Muscle layer of duodenum (tissue), 2 donors: ENCODE measurements at regions not wholly inside any gene's neighbourhood (a gene's known extent, or its start where the extent isn't known, plus 50 kb on each side); places are given as distances from the start of the nearest gene placed in this dataset.

Experiments
- H3K27ac ChIP-seq: one replicate; pipeline ENCODE4 v1.7.0; 2013; ENCODE audit warnings: mild to moderate bottlenecking, low read length
- H3K27me3 ChIP-seq: one replicate; pipeline ENCODE4 v1.7.0; 2013; ENCODE audit warnings: low read depth, mild to moderate bottlenecking, control low read depth, low read length
- H3K36me3 ChIP-seq, 2 donors: one replicate each; pipeline ENCODE4 v1.7.0; 2013; ENCODE audit warnings: low read length in 2 of 2, control low read depth in 1 of 2, mild to moderate bottlenecking in 1 of 2; ENCODE audit not compliant: insufficient read depth in 2 of 2, control insufficient read depth in 1 of 2
- H3K4me1 ChIP-seq, 2 donors: one replicate each; pipeline ENCODE4 v1.7.0; 2013; ENCODE audit warnings: low read length in 2 of 2, mild to moderate bottlenecking in 2 of 2, control low read depth in 1 of 2, moderate library complexity in 1 of 2; ENCODE audit not compliant: insufficient read depth in 2 of 2, control insufficient read depth in 1 of 2
- H3K4me3 ChIP-seq, 2 donors: one replicate each; pipeline ENCODE4 v1.7.0; 2013; ENCODE audit warnings: low read length in 2 of 2, low read depth in 1 of 2, mild to moderate bottlenecking in 1 of 2
- H3K9me3 ChIP-seq, 2 donors: one replicate each; pipeline ENCODE4 v1.7.0; 2013; ENCODE audit warnings: low read length in 2 of 2, control low read depth in 1 of 2, mild to moderate bottlenecking in 1 of 2; ENCODE audit not compliant: control insufficient read depth in 1 of 2
- donor health status: healthy.

GRCh38 chr3:152038490-152038889, 165.0 kb downstream of the SUCNR1 start:
- H3K4me1 ChIP-seq = no peaks in the 10 kb centered on the region
- no peak overlapping the region for H3K27ac ChIP-seq
- H3K4me3 ChIP-seq = no peak overlapping the region
- peaks cover 0 to 6% of the 10 kb centered on the region in 2 donors for H3K9me3 ChIP-seq
- no peaks in the 10 kb centered on the region for H3K27me3 ChIP-seq
- H3K36me3 ChIP-seq = no peaks in the 10 kb centered on the region

DNA sequence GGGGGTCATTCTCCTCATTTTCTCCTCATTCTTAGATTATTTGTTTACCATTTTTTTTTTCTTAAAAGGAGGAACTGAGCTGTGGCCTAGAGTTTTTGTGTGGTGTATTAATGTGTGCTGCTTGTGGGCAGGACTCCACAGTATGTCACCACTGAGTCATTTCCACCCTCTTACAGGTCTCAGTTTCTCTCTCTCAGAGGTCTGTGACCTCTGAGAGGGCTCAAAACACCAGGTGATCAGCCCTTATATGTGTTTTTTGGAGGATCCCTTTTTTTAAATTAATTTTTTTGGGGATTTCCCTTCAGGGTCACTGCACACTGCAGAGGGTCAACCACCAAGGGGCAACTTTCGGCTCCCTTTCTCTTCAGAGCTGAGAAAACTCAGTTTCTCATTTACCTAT, 166.4 kb downstream of the SUCNR1 start:
- H3K27me3 ChIP-seq = no peaks in the 10 kb centered on the region
- H3K4me3 ChIP-seq = no peak overlapping the region
- H3K4me1 ChIP-seq = no peaks in the 10 kb centered on the region
- peaks cover 0 to 6% of the 10 kb centered on the region in 2 donors for H3K9me3 ChIP-seq
- no peak overlapping the region for H3K27ac ChIP-seq
- H3K36me3 ChIP-seq = no peaks in the 10 kb centered on the region

DNA sequence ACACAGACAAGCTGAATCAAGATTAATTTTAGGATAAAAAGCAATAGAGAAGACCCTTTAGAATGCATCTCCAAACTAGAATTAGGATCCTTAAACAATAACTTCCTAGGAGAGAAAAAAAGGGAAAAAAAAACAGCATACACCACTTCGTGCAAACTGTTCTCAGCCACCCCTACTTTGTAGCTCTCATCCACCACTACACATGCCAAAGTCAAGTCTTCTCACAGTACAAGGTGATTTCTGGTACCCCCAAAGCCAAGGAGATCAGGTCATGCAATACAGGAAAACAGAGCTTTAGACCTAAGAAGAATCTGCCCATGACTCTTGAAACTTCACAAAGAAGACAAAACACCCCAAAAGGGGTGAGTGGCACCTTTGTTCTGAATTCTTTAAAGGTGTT, 166.9 kb downstream of the SUCNR1 start:
- H3K36me3 ChIP-seq = no peaks in the 10 kb centered on the region
- H3K4me1 ChIP-seq = no peaks in the 10 kb centered on the region
- H3K27ac ChIP-seq = no peak overlapping the region
- H3K27me3 ChIP-seq = no peaks in the 10 kb centered on the region
- H3K4me3 ChIP-seq = no peak overlapping the region
- peaks cover 0 to 6% of the 10 kb centered on the region in 2 donors for H3K9me3 ChIP-seq

- H3K4me3 ChIP-seq = no peak overlapping the region
- H3K27me3 ChIP-seq = no peaks in the 10 kb centered on the region
- H3K36me3 ChIP-seq = no peaks in the 10 kb centered on the region
- H3K27ac ChIP-seq = no peak overlapping the region
- no peaks in the 10 kb centered on the region for H3K9me3 ChIP-seq
- H3K4me1 ChIP-seq = no peaks in the 10 kb centered on the region
Observed at GRCh38 chr3:152043620-152044019, 170.2 kb downstream of the SUCNR1 start.

DNA sequence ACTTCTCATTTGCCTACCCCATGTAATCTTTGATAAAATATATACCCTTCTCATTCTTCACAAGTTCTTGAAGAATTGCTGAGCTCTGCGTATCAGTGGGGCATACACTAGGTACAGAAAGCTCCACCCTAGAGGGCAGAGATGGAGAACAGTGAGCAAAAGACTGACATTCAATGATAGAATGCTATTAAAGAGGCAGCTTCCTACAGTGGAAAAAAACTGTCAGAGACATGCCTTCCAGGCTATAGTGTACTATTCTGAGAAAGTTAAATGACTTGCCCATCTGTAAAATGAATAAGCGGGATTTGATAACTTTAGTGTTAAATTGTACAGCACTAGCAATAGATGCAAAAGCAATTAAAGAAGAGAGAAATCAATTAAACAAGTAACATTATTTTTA, 172.8 kb downstream of the SUCNR1 start:
- Histone ChIP-seq H3K27me3 (no peaks in the 10 kb centered on the region), H3K36me3 (no peaks in the 10 kb centered on the region), H3K4me1 (no peaks in the 10 kb centered on the region), H3K4me3 (no peak overlapping the region), H3K27ac (no peak overlapping the region), H3K9me3 (no peaks in the 10 kb centered on the region)

GRCh38 chr3:152047465-152047864, 174.0 kb downstream of the SUCNR1 start:
- Histone ChIP-seq H3K27me3 (no peaks in the 10 kb centered on the region), H3K36me3 (no peaks in the 10 kb centered on the region), H3K9me3 (no peaks in the 10 kb centered on the region), H3K4me3 (no peak overlapping the region), H3K27ac (no peak overlapping the region), H3K4me1 (no peaks in the 10 kb centered on the region)

DNA sequence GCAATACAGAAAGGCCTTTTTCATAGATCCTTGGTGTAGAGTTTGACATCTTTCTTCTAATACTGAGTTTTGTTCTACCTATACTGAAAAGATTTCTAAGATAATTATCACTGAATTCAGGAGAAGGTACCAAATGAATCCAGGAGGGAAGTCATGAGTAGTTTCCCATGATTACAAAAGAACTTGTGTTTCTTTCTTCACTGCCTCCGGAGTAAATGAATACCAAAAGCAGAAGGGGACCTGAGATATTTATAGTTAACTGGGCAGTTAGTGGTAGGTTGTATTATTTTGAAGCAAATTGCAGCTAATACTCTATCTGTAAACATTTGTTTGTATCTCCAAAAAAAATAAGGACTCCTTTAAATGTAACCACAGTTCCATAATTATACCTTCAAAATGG, 175.4 kb downstream of the SUCNR1 start:
- Histone ChIP-seq H3K4me3 (no peak overlapping the region), H3K4me1 (no peaks in the 10 kb centered on the region), H3K27me3 (no peaks in the 10 kb centered on the region), H3K9me3 (no peaks in the 10 kb centered on the region), H3K36me3 (no peaks in the 10 kb centered on the region), H3K27ac (no peak overlapping the region)

GRCh38 chr3:152050903-152051302, 177.5 kb downstream of the SUCNR1 start:
- H3K4me3 ChIP-seq = no peak overlapping the region
- no peak overlapping the region for H3K27ac ChIP-seq

GRCh38 chr3:152051501-152052404, 178.3 kb downstream of the SUCNR1 start:
- Histone ChIP-seq H3K36me3 (no peaks in the 10 kb centered on the region), H3K9me3 (no peaks in the 10 kb centered on the region), H3K4me3 (no peak overlapping the region), H3K27me3 (no peaks in the 10 kb centered on the region), H3K27ac (no peak overlapping the region), H3K4me1 (no peaks in the 10 kb centered on the region)

More at GRCh38 chr3:152050903-152051302, 177.5 kb downstream of the SUCNR1 start:
- Histone ChIP-seq H3K36me3 (no peaks in the 10 kb centered on the region), H3K4me1 (no peaks in the 10 kb centered on the region), H3K9me3 (no peaks in the 10 kb centered on the region), H3K27me3 (no peaks in the 10 kb centered on the region)

GRCh38 chr3:152053866-152054265, 180.4 kb downstream of the SUCNR1 start:
- H3K36me3 ChIP-seq = no peaks in the 10 kb centered on the region
- H3K4me3 ChIP-seq = no peak overlapping the region
- no peak overlapping the region for H3K27ac ChIP-seq
- no peaks in the 10 kb centered on the region for H3K4me1 ChIP-seq
- no peaks in the 10 kb centered on the region for H3K9me3 ChIP-seq
- H3K27me3 ChIP-seq = no peaks in the 10 kb centered on the region

- H3K27ac ChIP-seq = no peak overlapping the region
- no peaks in the 10 kb centered on the region for H3K36me3 ChIP-seq
- no peaks in the 10 kb centered on the region for H3K9me3 ChIP-seq
- no peaks in the 10 kb centered on the region for H3K4me1 ChIP-seq
- H3K4me3 ChIP-seq = no peak overlapping the region
- no peaks in the 10 kb centered on the region for H3K27me3 ChIP-seq
Observed at GRCh38 chr3:152054315-152054714, 180.9 kb downstream of the SUCNR1 start.

- no peaks in the 10 kb centered on the region for H3K9me3 ChIP-seq
- H3K27me3 ChIP-seq = no peaks in the 10 kb centered on the region
- H3K27ac ChIP-seq = no peak overlapping the region
- no peaks in the 10 kb centered on the region for H3K36me3 ChIP-seq
- H3K4me3 ChIP-seq = no peak overlapping the region
- no peaks in the 10 kb centered on the region for H3K4me1 ChIP-seq
Observed at GRCh38 chr3:152056073-152056472, 182.6 kb downstream of the SUCNR1 start.
